HT1080 (cell line): ENCODE measurements at regions not wholly inside any gene's neighbourhood (a gene's known extent, or its start where the extent isn't known, plus 50 kb on each side); places are given as distances from the start of the nearest gene placed in this dataset.
"Not testable (repeated sequence)": the region's sequence is repeated elsewhere in the genome, so short reads cannot be mapped to it uniquely, and the experiment has no call there.

ENCODE experiments used
- DNase-seq: peaks from one replicate; pipeline ENCODE4 v3.0.0-alpha.2; 2015; ENCODE audit warnings: low read depth

DNA sequence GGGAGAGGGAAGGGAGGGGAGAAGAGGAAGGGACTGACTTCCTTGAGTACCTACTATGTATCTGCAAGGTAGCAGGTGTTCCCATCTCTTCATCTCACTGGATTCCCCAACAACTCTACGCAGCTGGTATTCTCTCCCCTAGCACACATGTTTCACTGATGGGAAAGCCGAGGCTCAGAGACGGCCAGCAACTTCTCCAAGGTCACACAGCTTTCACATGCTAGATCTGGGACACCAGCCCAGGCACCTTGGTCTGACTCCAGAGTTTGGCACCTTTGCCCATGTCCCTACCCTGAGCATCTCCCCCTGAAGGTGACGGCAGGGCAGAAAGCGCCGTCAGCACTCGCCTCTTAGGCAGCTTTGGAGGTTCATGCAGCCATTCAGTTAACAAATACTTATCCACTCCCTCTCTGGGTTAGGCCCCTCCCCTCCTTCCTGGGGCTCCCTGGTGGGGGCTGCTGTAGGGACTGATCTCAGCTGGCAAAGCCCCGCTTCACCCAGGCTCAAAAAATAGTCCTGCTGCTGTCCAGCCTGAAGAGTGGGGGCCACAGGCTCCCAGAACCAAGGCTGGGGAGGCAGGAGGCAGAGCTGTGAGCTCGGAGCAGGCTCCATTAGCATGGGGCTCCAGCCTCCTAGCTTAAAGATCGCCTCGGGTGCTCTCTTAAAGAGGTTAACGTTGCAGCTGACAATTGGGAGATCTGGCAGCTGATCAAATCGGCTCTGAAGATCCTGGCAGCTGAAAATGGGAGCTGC is 79.4 kb downstream of the IGLL1 start:
- no peak for DNase-seq

DNA sequence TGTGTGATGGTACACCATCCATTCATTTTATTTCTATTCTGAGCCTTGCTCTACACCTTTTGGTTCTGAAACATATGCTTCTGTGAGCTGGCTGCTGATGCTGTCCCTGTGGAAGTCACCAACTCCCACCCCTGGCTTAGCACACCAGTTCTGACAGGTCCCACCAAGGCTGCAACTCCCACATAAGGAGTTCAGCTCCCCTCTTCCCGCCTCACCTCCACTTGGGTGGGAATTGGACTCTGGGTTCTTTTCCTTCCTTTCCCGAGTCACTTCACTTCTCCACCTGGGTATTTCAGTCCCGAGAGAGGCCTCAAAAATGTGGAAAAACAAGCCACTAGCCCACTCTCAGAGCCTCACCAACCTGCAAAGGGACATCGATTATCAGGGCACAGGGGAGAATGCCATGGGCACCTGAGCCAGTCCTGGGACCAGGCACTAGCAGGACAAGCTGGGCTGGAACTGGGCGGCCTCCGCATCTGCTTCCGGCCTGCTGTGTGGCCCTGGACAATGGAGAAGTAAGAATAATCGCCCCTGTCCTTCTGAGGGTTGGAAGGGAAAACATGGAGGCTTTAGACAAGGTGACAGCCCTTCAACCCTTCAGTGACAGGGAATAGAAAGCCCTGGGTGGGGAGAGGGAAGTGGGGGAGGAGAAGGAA is 80.1 kb downstream of the IGLL1 start:
- no peak for DNase-seq

DNA sequence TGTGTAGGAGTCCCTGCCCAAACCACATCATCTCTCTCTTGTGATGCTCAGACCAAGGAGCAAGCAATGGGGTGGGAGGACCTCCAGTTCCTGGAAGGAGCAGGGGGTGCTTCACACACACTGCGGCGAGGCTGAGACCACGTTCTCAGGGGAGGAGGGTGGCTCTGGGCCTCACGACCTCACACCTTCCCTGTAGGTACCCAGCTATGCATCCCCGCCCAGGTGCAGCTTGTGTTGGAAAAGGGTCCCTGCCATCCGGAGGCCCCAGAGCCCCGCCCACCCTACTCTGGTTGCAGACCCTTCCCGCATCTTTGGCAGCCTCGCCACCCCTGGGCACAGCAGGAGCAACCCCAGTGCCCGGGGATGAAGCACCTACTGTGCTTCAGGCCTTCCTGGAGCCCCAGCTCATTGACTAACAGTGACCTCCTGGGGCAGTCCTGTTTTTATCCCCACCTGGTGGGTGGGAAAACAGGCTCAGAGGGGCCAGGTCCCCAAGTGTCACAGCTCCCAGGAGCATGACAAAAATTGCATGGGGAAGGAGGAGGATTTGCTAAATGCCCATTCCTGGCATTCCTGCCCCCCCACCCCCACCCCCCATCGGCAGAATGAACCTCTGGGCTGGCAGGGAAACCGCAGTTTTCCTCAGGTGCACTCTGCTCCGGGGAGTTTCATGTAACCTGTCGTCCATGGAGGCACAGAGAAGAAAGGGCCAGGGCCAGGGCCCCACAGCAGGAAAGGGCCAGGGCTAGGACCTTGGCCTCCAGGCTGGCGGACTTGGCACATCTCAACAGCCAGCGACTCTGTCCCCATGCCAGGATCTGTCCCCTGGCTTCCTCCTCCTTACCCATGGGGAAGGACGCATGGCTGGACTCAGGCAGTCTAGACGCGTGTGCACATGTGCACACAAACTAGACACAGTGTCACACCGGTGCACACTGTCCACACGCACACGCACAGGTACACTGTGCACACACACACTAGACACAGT is 81.0 kb downstream of the IGLL1 start:
- DNase-seq = no peak

DNA sequence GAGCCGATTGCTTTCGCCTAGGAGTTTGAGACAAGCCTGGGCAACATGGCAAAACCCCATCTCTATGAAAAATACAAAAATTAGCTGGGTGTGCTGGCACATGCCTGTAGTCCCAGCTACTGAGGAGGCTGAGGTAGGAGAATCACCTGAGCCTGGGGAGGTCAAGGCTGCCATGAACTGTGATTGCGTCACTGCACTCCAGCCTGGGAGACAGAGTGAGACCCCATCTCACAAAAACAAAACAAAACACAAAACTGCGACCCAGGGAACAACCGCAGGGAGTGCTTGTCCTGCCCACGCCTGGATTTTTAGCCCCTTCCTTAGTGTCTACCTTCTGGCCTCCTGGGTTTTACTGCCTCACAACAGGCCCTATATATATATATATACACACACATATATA is 82.2 kb downstream of the IGLL1 start:
- not testable (repeated sequence) for DNase-seq

DNA sequence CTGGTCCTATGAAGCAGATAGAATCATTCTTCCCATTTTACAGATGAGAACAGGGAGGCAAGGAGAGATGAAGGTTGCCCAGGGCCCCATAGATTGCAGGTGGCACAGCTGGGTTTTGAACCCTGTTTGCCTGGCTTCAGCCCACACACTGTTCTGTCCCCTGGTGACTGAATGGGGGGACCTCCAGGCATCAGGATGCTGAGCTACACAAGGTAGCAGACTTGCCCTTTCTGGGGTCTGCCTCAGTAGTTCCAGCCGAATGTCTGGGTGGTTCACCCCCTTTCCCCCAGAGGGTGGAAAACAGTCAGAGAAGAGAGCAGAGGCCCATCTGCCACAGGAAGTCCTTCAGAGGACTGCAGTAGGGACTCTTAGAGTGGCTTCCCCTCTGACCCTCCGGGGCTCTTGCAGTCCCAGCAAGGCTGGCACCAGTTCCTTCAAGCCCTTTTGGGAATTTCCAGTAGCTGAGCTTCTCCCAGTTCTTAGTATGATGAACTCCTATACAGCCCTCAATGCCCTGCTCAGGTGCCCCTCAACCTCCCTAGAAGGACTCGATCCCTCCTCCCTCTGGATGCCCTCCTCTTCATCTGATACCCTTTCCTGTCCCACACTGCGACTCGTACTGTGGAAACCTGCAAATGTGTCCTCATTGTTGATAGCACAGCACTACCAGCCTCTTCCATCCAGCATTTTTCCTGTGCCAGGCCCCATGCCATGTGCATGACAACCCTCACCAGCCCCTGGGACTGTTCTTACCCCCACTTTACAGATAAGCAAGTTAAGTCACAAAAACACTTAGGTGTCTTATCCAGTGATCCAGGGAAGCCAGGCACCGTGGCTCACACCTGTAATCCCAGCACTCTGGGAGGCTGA is 82.8 kb downstream of the IGLL1 start:
- DNase-seq = no peak

DNA sequence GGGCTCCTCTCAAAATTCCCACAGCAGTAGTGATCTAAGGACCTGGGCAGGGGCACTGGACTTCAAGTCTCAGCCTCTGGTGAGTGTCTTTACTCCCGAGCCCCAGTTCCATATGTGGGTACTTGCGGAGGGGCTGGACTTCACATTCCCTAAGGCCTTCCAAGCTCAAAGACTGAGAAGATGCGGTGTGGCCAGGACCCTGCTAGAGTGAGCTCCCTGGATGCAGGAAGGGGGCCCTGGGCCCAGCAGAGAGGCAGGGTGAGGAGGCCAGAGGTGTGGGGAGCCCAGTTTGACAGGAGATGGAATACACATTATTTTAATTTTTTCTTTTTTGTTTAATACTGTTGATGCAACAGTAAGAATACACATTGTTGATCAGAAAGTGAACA is 83.7 kb downstream of the IGLL1 start:
- no peak for DNase-seq

DNA sequence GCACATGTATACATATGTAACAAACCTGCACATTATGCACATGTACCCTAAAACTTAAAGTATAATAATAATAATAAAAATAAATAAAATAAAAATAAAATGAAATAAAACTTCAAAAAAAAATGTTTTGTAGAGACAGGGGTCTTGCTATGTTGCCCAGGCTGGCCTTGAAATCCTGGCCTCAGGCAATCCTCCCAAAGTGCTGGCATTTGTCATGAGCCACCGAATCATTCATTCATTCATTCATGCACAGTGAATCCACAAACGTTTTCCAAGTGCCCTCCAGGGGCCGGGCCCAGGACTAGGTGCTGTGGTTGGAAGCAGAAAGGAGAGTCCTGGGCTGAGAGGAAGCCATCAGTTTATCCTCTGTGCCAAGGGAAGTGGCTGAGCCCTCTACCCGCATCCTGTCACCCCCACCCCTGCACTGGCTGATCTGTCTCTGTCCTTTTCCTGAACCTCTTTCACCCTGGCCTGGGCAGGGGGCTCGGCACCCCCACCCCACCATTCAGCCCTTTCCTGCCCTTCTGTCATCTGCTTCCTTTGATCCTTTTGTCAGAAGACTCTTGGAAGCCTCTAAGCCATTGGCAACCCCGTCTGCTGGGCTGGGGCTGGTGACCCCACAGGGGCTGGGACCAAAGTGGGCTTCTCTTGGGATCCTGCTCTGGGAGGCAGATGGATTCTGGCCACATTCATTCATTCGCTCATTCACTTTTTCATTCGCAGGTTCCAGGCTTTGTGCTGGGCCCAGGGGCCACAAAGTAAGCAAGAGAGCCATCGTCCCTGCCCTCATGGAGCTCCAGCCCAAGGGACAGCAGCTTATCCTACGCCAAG is 84.3 kb downstream of the IGLL1 start:
- DNase-seq = no peak

DNA sequence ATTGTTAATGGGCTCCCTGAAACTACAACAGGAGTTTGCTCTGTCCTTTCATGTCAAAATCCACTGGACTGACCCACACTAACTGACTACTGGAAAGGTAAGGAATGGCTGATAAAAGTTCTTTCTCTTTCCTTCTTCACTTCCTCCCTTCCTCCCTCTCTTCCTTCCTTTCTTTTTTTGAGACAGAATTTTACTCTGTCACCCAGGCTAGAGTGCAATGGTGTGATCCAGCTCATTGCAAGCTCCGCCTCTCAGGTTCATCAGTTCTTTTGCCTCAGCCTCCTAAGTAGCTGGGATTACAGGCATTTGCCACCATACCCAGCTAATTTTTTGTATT is 85.2 kb downstream of the IGLL1 start:
- DNase-seq = no peak

DNA sequence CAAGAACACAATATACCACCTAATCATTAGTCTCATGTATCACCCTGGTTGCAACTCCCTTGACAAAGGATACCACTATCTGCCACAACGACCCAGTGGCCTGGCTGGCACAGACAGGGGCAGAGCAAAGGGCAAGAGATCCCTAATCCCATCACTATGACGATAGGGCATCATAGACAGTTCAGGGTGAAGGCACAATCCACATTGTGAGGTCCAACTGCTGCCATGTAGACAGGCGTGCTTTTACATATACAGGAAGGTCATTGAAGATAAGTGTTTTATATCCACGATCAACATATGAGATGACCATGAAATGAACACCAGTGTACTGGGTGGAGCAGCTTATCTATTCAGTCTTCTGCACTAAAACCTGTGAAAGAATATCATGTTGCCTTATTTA is 94.6 kb downstream of the IGLL1 start:
- DNase-seq = no peak

DNA sequence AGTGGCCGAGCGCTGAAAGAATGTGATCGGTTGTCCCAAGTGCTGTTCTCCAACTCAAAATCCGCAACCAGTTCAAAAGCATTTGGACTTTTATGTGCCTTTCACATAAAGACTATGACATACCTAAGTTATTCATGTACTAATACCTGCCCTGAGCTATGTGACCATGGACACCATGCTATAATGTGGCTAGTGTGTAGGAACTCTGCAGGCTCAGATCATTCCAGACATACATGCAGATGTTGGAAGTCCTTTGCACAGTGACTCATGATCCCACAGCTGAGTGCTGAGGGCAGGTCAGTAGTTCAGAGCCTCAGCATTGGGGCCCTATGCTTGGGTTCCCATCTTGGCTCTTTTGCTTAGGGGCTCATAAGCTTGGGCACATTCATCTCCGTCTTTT is 95.4 kb downstream of the IGLL1 start:
- DNase-seq = no peak

DNA sequence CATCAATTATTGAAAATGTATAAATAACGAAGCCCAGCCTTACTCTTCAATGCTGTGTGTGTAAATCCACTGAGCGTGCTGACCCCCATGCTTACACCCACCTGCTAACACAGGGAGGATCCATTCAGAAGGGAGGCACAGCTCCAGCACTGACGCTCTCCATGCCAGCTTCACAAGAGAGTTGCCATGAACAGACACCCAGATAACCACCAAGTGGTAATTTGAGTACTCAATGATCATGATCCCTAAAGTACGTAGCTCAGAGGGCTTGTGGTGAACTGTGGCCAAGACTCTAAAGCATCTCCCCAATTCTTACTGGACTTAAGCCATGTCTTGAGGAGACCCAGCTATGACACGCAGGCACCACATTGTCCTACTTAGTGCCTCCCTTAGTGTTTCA is 98.7 kb downstream of the IGLL1 start:
- no peak for DNase-seq

DNA sequence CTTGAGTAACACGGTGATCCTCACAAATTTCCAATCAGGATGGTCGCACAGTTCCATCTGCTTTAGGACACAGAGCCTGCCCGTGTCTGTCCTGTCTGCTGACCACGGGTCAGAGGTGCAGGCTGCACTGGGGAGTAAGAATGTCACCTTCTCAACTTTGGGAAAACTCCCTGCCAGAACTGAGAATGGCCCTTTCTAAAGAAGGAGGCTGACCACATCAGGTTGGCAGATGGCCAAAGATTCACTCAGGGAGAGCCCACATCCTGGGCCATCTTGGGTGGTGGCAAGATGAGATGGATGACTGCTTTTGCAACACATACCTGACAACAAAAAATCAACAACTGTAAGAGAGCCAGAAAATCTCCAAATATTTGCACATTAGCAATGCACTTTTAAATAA is 101.9 kb downstream of the IGLL1 start:
- DNase-seq = peak; percentile 20

DNA sequence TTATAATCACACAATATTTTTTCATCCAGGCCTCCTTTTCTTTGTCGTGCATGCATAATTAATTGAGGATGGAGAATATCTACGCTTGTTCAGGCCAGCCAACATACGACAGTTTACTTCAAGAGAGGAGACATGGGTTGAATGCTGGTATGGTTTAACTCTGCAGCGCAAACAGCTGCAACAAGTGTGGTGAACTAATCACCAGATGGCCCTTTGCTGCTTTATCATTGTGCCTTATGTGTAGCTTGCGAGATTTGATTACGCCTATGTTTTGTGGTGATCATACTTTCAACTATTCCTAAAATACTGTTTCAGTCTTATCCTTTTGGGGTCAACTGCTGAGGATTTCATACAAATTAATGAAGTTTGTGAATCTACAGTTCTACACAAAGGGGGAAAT is 105.6 kb downstream of the IGLL1 start:
- not testable (repeated sequence) for DNase-seq

DNA sequence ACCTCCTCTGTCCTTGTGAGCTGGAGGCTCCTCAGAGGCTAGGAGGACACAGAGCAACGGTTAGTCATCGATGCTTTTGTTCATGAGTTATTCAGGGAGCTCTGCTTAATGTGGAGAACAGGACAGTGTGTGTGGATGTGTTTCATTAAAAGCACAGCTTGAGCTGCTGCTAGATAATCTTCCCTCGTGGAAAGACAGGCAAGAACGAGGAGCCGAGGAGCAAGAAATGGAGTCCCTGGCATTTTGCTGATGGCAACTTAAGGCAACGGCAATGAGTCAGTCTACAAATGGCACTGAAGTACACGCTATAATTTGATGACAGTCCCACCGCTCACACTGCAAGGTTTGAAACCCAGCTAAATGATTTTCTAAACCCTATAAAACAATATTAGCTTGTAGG is 106.2 kb downstream of the IGLL1 start:
- no peak for DNase-seq

DNA sequence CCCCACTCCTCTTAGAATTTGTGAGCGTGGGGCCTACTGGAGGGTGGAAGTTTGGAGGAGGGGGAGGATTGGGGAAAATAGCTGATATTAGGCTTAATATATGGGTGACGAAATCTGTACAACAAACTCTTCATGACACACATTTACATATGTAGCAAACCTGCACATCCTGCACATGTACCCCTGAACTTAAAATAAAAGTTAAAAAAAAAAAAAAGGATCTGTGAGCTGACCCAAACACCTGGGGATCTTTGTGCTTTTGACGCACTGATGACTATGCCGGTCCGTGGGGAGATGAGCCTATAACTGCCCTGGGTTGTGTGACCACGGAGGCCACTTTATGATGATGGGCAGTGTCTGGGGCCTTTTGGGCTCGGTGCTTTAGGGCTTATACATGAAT is 107.7 kb downstream of the IGLL1 start:
- DNase-seq = not testable (repeated sequence)

DNA sequence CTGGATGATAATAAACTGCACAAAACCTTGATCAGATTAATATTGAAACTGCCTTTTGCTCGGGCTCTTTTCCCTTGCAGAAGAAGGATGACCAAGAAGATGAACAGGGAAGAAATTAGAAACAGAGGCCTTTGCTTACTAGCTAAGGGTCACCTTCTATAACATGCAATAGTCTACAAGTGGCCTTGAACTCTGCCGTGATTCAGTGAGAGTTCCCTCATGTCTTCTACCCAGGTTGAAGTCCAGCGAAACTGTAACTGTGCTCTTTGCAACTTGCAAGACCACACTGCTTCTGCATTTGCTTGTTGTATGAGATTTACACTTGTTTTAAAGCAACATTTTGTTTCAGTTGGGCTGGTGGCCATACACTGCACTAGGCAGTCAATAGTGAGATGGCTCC is 108.4 kb downstream of the IGLL1 start:
- no peak for DNase-seq

DNA sequence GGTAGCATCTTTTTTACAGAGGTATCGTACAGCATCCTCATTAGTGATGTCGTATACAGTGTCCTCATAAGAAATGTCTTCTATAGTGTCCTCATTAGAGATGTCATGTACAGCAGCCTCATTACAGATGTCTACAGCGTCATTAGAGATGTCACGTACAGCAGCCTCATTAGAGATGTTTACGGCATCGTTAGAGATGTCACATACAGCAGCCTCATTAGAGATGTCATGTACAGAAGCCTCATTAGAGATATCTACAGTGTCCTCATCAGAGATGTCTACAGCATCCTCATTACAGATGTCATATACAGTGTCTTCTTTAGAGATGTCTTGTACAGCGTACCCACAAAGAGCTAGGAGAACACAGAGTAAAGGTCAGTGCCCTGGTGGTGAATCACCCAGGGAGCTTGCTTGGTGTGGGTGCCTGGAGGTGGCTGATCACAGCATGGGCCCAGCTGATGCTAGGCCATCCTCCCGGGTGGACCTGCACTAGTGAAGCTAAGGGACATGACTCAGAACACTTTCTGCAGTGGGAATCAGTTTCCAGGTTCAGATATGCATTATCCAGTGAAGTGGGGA is 109.2 kb downstream of the IGLL1 start:
- no peak for DNase-seq

DNA sequence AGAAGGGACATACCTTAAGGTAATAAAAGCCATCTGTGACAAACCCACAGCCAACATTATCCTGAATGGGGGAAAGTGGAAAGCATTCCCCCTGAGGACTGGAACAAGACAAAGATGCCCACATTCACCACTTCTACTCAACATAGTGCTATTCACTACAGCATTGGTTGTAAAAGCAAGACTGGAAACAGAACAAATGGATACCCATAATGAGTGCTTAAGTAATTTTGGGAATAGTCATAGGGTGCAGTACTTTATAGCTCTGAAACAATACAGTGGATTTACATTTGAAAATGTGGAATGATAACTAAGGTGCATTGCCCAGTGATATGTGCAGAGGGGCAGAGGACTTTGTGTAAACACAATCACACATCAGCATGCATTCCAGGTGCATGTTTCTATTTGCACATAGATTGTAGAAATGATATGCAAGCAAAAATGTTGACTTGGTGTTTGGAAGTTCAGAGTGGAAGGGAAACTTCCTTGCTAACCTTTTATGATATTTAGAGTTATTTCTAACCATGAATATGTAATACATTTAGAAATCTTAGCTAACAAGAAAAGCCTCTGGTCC is 112.3 kb downstream of the IGLL1 start:
- no peak for DNase-seq

DNA sequence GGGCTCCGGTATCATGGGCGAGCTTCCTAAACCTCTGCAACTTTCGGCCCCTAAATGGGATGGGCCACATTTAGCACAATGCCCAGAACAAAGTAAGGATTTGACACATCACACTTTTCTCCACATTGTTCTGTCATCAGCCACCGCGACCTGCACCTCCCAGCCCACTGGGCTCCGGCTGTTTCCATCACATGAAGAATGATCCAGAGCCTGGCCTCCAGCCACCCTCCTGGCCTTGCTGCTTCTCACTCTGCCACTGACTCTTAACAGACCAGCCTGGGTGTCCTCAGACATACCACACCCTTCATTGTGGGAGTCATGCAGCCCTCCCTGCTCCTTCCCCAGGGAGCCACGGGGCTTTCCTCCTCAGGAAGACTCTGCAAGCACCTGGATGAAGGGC is 113.7 kb downstream of the IGLL1 start:
- DNase-seq = no peak

DNA sequence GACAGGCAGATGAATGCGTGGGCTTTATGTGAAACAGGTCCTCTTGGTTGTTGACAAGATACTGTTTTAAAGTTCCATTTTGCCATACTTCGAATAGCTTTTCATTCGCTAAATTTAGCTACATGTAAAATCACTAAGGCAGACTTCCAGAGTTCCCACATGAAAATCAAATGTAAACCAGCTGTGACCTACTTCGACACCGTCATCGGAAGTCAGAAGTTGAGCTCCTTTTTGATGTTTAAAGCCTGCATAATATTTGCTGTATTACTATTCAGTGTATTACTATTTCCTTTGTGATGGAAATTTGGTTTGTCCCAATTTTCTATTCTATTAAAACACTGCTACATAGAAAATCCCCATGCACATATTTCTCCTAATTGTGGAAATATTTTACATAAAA is 115.3 kb downstream of the IGLL1 start:
- not testable (repeated sequence) for DNase-seq
